GM11168 (cell line): ENCODE measurements at regions not wholly inside any gene's neighbourhood (a gene's known extent, or its start where the extent isn't known, plus 50 kb on each side); places are given as distances from the start of the nearest gene placed in this dataset.
"Not testable (repeated sequence)": the region's sequence is repeated elsewhere in the genome, so short reads cannot be mapped to it uniquely, and the experiment has no call there.

Experiments
- in situ Hi-C: fragments of 300-500 bp; cut with MboI; formaldehyde crosslinking; loops from one replicate; pipeline ENCODE4 v1.12.0; 2022; ENCODE audit warnings: low sequenced_read_pairs; ENCODE audit not compliant: unreplicated experiment

- in situ Hi-C loops: no loop called here
These were observed 210.1 kb upstream of the RND3 start for GRCh38 chr2:150697596-150697995.

- in situ Hi-C loops: no loop called here
These were observed 208.1 kb upstream of the RND3 start for GRCh38 chr2:150695451-150696135.

GRCh38 chr2:150693556-150693955 is 206.1 kb upstream of the RND3 start:
- in situ Hi-C loops: no loop called here

GRCh38 chr2:150690870-150691269 is 203.4 kb upstream of the RND3 start:
- in situ Hi-C loops: no loop called here

GRCh38 chr2:150690261-150690660 is 202.8 kb upstream of the RND3 start:
- in situ Hi-C loops: no loop called here

GRCh38 chr2:150689590-150689989 is 202.1 kb upstream of the RND3 start:
- in situ Hi-C loops: no loop called here

- in situ Hi-C loops: no loop called here
These were observed 200.5 kb upstream of the RND3 start for GRCh38 chr2:150688016-150688415.

- in situ Hi-C loops: no loop called here
These were observed 198.9 kb upstream of the RND3 start for GRCh38 chr2:150686391-150686790.

- in situ Hi-C loops: no loop called here
These were observed 193.8 kb upstream of the RND3 start for GRCh38 chr2:150681120-150681804.

- in situ Hi-C loops: no loop called here
These were observed 192.1 kb upstream of the RND3 start for GRCh38 chr2:150679456-150680120.

GRCh38 chr2:150677551-150677950 is 190.1 kb upstream of the RND3 start:
- in situ Hi-C loops: no loop called here

GRCh38 chr2:150676747-150677383 is 189.4 kb upstream of the RND3 start:
- in situ Hi-C loops: no loop called here

- in situ Hi-C loops: no loop called here
These were observed 188.3 kb upstream of the RND3 start for GRCh38 chr2:150675807-150676206.

- in situ Hi-C loops: no loop called here
These were observed 186.8 kb upstream of the RND3 start for GRCh38 chr2:150674283-150674682.

- in situ Hi-C loops: no loop called here
These were observed 184.8 kb upstream of the RND3 start for GRCh38 chr2:150672311-150672710.

GRCh38 chr2:150669492-150669891 is 182.0 kb upstream of the RND3 start:
- in situ Hi-C loops: no loop called here

GRCh38 chr2:150667039-150667438 is 179.6 kb upstream of the RND3 start:
- in situ Hi-C loops: not testable (repeated sequence)

- in situ Hi-C loops: no loop called here
These were observed 175.7 kb upstream of the RND3 start for GRCh38 chr2:150663143-150663542.

GRCh38 chr2:150656002-150656401 is 168.5 kb upstream of the RND3 start:
- in situ Hi-C loops: no loop called here

- in situ Hi-C loops: no loop called here
These were observed 165.9 kb upstream of the RND3 start for GRCh38 chr2:150653351-150653750.

- in situ Hi-C loops: no loop called here
These were observed 160.5 kb upstream of the RND3 start for GRCh38 chr2:150647943-150648342.
